COR-L47 (cell line): ENCODE measurements at regions not wholly inside any gene's neighbourhood (a gene's known extent, or its start where the extent isn't known, plus 50 kb on each side); places are given as distances from the start of the nearest gene placed in this dataset.

Experiments used
- DNase-seq: peaks from one replicate; lab custom pipeline; 2025; lab: John Stamatoyannopoulos, UW

- DNase-seq: no peak
Observed at GRCh38 chr5:74059706-74060105, 433.7 kb downstream of the ARHGEF28 start.

DNA sequence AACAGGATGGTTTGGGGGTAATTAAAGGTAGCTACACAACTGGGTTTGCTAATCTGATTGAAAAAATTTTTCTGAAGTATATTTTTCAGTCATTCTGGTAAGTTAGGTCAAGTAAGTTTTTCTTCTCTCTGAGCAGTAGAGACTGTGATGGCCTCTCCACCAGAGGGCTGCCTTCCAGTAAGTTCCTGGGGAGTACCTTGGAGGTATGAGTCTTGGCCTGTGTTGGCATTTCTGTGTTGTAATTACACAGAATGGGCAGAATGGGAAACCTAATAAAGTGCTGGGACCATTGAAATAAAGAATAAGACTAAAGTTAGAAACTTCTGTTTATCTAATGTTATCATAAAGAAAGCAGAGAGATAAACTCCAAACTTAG, 430.8 kb downstream of the ARHGEF28 start:
- no peak for DNase-seq

DNA sequence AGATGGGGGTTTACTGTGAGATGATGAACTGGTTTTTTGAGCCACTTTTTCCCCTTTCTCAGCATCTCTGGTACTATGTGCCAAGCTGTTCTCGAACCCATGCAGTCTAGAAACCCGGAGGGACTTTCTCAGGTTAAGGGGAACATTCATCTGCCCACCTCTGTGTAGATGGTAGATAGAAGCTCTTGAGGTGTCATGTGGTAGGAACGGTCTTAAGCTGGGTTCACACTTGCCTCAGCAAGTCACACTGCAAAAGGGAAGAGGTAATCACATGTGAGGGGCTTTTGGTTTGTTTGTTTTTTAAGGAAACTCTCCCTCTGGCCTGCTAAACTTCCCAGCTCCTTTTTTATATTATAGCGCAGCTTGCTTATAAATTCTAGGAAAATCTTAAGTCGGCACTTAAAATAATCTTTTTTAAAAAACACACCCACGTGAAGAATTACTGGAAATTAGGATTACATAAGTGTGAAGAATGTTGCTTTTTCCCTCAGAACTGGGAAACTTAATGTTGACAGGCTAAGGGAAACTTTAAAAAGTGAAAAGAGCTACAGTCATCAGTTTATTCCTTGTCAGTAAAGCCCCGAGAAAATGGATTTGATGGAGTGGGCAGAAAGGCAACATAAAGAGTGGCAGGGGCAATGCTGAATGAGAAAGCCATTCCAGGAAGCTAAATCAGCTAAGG, 430.3 kb downstream of the ARHGEF28 start:
- DNase-seq: no peak

GRCh38 chr5:74055486-74056106, 429.6 kb downstream of the ARHGEF28 start:
- peak; percentile 69 for DNase-seq

GRCh38 chr5:74054641-74055421, 428.8 kb downstream of the ARHGEF28 start:
- DNase-seq: no peak

GRCh38 chr5:74054139-74054538, 428.1 kb downstream of the ARHGEF28 start:
- peak; percentile 98 for DNase-seq

GRCh38 chr5:74052441-74053221, 426.6 kb downstream of the ARHGEF28 start:
- no peak for DNase-seq

- no peak for DNase-seq
Observed at GRCh38 chr5:74051076-74051475, 425.1 kb downstream of the ARHGEF28 start.

DNA sequence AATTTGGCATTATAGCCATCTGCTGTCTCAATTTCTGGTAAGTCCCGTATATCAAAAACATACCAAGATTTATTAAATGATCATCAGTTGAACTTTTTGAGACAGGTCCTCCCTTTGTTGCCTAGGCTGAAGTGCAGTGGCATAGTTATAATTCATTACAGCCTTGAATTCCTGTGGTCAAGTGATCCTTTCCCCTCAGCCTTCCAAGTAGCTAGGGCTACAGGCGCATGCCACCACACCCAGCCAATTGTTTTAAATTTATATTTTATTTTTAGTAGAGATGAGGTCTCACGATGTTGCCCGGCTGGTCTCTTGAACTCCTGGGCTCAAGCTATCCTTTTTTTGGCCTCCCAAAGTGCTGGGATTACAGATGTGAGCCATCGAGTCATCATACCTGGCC, 418.9 kb downstream of the ARHGEF28 start:
- DNase-seq: no peak

GRCh38 chr5:74042959-74043358, 417.0 kb downstream of the ARHGEF28 start:
- no peak for DNase-seq

GRCh38 chr5:74042559-74042958, 416.6 kb downstream of the ARHGEF28 start:
- DNase-seq: no peak

- no peak for DNase-seq
Observed at GRCh38 chr5:74041913-74042312, 415.9 kb downstream of the ARHGEF28 start.

DNA sequence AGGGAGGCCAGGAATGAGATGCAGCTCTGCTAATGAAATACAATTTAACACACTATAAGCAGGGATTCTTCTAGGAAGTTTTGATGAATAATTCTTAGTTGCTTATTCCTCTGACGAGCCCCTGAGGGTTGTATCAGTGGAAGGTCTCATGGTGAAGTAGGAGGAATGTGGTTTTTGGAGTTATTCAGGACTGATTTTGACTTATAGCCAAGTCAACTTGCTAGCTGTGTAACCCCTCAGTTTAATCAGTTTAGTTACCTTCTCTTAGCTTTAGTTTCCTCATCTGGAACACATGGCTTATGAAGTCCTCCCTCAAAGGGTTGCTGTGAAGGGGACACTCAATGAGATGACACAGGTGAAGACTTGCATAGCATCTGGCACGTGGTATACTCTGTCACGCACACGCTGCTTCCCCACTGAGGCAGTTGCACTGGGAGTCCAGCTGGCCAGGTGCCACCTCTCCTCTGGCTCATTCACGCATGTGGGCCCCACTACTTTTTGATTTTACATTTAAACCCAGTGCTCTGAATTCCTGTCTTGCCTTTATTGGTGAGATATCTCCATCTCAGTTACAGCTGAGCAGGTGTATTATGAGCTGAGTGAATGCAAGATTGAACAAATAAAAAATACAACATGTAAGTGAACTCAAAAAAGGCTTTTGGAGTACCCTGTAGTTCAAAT, 415.0 kb downstream of the ARHGEF28 start:
- peak; percentile 29 for DNase-seq

- DNase-seq: peak; percentile 53
Observed at GRCh38 chr5:74040065-74040551, 414.1 kb downstream of the ARHGEF28 start.

- DNase-seq: no peak
Observed at GRCh38 chr5:74037321-74037720, 411.3 kb downstream of the ARHGEF28 start.

- DNase-seq: peak; percentile 53
Observed at GRCh38 chr5:74035521-74035937, 409.5 kb downstream of the ARHGEF28 start.

DNA sequence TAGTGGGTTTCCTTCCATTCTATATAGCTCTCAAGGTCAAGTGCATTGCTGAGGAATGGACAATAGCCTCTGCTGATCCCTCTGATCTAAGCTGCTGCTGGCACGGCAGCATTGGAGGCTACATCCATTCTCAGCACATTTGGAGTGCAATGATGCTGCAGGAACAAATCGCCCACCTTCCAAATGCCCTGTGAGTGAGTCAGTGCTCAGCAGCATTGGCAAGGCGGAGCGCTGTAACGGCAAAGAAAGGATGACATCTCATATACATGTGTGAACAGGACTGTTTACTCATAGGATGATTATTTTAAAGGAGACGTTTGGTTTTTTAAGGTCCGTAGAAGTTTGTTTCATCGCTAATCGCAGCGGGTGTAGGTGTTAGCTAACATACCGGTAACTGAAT, 408.7 kb downstream of the ARHGEF28 start:
- DNase-seq: no peak

GRCh38 chr5:74032617-74033016, 406.6 kb downstream of the ARHGEF28 start:
- no peak for DNase-seq

DNA sequence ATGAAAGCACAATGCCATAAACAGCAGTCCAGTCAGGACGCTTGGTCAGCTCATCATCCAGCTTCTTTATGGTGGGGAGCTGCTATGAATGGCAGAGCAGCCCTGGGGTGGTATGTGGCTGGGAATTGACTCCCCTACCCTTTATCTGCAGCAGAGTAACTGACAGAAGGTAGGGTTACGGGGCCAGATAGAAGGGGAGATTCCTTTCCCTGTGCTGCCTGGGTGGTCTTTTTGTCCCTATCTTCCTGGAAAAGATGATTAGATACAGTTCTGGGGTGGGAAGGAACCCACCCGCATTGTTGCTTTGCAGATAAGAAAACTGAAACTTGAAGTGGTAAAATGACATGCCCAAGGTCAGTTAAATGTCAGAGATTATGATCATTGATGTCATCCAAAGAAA, 405.5 kb downstream of the ARHGEF28 start:
- no peak for DNase-seq

DNA sequence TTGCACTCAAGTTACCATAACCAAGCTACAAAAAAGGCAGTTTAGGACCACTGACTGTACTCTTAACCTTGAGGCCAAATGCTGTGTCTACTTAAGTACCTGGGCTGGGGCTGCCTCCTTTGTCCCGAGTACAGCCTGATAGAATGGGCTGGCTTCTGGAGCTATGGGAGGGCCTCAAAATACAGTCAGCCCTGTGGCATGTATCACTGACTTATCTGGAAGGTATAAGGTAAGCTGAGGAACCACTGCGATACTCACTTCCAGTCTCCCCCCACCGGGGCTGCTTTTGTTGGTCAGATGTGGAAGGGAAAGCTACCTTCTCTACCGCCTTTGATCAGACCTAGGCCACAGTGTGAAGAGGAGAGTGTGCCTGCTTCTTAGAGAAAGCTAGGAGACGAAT, 404.8 kb downstream of the ARHGEF28 start:
- DNase-seq: no peak

- no peak for DNase-seq
Observed at GRCh38 chr5:74030371-74030770, 404.4 kb downstream of the ARHGEF28 start.

DNA sequence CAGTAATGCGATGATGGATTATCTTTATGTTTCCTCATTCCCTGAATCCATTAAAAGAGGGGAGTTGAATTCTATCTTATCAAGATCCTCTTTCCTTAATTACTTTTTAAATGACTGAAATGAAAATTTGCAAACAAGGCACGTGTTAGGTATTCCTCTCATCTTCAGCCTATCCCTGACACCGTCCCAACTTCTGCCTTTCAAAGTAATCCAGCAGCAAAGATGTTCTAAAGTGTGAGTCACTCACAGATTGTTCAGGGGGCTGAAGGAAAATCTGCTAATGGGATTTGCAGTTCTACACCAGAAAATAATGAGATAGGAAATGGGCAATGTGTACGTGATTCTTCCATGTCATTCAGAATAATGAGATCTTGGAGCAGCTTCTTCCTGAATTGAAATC, 403.0 kb downstream of the ARHGEF28 start:
- no peak for DNase-seq
